ENCODE measurements at regions not wholly inside any gene's neighbourhood (a gene's known extent, or its start where the extent isn't known, plus 50 kb on each side); places are given as distances from the start of the nearest gene placed in this dataset.

DNA sequence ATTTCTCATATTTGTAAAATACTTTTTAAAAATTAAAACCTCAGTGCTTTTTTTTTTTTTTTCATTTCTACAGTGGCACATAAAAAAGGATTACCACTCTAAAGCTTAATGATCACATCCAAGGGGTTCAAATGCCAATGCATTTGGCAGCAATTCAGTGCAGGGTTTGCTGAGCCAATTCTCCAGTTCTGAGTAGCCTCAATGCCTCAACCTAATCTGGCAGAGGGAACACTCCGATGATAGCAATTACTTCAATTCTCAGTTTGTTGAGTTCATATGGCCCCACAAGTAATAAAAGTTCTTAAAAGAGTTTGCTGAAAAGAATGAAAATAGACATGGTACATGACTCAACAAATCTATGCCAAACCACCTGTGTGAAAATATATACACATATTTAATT lies 79.3 kb upstream of the RBMS3 start:
- no peak for DNase-seq

DNA sequence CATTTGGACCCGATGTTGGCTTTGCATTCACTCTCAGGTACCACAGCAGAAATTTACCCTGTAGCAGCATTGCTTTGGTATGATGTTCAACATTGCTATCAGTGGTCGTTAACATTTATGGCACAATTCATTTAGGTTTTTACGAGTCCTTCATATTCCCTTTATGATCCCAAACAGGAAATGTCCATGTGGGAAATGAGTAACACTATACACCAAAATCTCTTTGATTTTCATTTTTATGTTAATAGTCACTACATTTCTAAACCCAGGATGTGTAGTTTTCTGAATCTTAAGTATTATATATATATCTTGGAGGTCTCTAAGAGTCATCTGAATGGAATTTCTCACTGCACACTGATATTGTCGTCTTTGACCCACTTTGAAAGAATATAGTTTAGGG lies 78.5 kb upstream of the RBMS3 start:
- DNase-seq, result no peak

DNA sequence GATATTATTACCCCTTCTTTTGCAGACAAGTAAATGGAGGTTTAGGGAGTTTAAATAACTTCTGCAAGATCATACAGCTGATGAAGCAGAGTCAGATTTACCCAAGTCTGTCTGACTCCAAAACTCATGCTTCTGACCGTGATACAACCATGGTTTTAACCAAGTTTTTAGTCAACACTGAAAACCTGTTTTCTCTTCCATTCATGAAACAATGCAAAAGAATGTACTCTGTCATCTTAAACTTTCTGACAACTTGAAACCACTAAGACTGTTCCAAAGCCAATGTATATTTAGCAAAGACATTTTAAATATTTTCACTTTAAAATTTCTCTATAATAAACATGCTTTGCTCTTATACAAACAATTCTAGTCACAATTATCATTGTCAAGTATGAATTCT lies 77.0 kb upstream of the RBMS3 start:
- no peak for DNase-seq

DNA sequence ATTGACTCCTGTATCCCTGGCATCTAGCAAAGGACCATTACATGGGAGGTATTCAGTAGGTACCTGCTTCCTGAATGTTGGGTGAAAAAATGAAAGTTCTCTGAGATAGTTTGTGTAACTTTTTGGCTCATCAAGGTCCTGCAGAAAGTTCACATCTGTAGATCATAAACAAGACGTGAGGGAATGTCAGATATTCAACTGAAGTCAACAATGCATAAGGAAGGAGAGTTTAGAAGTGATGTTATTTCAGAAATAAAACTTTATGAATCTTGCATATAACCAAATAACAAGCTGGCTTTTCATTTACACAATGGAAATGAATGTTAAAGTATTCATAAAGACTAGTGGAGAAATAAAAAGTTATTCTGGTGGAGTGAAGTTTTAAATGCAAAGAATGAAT lies 73.4 kb upstream of the RBMS3 start:
- DNase-seq, result no peak

DNA sequence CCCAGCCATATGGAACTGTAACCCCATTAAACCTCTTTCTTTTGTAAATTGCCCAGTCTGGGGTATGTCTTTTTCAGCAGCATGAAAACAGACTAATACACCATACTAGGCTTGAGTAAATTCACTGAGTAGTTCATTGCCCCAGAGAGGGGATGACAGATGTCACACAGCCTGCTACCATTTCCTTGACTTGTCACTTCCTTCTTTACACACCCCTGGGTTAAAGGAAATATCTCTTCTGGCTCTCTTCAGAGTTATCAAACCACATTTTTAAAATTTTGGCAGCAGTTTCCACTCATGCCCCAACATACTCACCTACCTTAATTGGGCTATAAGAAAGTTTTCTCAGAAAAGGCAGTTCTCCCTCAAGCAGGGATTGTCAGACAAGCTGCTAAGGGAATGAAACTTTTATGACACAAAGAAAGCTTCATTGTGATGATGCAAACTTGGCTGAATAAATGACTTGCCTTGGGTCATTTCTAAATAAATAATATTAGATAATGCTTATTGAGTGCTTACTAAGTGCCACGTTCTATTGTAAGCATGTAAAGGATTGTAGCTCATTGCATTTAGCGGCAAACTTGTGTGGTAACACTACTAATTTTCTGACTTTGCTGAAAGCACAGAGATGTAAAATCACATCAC lies 68.0 kb upstream of the RBMS3 start:
- DNase-seq, result no peak

DNA sequence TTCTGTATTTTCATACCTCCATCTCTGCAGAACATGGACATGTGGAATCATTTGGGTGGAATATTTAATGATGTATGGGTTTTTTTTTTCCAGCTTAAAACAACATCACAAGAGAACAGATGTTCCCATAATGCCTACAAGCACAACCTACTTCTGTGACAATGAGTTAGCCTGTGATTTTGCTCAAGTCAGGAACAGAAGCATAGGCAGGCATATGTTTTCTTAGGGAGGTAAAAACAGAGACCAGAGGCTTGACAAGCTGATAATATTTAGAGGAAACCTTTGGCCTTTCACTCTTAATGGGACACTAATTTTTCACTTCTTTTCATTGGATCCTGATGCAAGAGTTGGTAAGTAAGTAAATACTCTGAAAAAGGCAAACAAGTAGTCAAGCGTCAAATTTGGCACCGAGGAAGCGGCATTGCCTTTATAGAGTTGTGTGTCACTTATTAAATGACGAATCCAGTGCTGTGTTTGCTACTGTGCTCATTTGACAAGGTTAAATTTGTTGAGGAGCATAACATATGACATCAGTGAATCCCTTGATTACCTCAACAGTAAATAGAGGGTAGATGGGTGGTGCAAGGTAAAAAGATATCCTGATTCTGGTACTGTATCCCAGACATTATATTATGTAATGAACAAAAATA lies 66.7 kb upstream of the RBMS3 start:
- DNase-seq, result no peak

DNA sequence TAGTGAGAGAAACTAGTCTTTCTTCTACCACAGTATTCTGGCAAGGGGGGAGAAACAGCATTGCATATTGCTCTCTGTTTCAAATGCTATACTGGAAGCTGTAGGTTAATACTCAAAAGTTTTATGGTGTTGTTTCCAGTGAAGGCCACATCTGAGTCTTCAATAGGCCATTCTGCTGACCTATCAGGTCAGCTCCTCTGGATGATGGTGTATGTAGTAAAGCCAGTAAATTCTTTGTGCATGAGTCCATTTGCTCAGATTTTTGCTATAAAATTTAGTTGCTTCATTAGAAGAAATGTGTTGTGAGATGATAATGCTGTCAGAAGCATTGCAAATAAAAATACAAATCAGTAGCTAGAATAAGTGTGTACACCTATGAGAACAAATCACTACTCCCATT lies 64.9 kb upstream of the RBMS3 start:
- no peak for DNase-seq

DNA sequence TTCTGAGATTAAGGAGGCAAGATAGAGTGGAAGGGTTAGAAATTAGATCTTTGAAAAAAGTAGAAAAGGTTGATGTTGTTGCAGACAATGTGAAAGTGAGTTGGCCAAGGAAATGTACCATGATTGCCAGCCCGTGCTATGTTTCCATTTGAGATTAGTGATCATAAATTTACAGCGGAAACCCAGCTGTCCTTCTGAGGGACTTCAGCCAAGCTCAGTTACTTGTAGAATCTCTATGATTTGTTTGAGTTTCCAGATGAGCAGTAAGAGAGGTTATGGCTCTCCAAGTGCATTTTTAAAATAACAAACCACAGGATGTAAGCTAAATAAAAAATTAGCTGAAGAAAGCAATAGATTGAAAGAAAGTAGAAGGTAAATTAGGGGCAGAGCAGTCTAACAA lies 54.2 kb upstream of the RBMS3 start:
- no peak for DNase-seq

DNA sequence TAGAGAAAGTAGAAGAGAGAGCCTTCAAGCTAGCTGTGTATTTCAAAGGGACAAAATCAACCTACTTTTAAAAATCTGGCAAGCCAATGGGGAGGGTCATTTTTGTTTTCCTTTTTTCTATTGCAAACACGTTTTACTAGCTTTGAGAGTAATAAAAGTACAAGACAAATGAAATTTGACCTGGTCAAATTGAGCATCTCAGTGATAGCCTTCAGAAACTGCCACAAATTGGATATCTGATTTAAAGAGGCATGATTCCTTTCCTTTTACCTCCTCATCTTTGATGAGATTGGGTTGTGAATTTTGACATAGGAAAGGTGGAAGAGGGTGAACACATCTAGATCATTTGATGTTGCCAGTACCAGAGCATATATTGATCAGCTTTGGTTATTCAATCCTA lies 53.6 kb upstream of the RBMS3 start:
- no peak for DNase-seq

Data from cortex of kidney (tissue), 1 donor.